HG03378 (cell line): ENCODE measurements at regions not wholly inside any gene's neighbourhood (a gene's known extent, or its start where the extent isn't known, plus 50 kb on each side); places are given as distances from the start of the nearest gene placed in this dataset.
"Not testable (repeated sequence)": the region's sequence is repeated elsewhere in the genome, so short reads cannot be mapped to it uniquely, and the experiment has no call there.

Experiments used
- ATAC-seq: cut with Tn5 transposase; IDR thresholded peaks from one replicate; pipeline ENCODE4 v1.9.1; 2021; ENCODE audit warnings: mild to moderate bottlenecking, moderate library complexity; ENCODE audit not compliant: unreplicated experiment

DNA sequence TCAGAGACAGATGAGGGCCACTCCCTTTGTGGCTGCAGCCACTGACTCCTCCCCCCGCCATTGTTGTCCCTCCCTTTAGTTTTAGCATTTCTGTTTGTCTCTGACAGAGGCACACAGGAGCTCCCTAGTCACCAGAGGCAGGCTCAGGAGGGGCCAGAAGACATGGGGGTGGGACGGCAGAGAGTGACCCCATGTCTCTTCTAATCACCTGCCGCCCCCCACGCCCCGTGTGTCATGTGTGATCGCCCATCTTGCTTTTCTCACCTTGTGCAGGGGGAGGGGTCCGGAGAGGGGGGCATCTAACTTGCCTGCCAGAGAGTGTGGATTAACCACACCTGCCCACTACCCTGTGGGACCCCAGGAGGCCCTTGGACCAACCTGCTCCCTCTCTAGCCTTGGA is 246.7 kb upstream of the TP53TG3C start:
- not testable (repeated sequence) for ATAC-seq

DNA sequence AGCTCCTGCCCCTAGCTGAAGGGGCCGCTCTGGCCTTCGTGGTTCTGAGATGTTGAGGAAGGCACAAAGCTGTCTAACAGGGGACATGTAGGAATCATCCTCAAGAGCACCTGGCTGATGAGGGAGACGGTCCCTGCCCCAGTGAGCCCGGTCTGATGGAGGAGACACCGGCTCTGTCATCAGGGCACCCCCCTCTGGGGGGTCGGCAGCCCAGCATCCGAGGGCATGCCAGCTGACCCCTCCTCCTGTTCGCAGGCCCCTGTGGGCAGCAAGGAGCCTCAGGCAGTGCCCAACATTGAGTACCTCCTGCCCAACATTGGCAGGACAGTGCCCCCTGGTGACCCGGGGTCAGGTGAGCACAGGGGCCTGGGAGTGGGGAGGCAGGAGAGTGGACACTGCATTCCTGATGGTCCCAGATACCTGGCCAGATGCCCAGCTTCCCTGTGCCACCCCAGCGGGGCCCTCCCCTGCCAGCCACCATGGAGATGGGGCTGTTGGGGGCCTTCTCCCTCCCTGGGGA is 247.9 kb upstream of the TP53TG3C start:
- ATAC-seq = not testable (repeated sequence)

DNA sequence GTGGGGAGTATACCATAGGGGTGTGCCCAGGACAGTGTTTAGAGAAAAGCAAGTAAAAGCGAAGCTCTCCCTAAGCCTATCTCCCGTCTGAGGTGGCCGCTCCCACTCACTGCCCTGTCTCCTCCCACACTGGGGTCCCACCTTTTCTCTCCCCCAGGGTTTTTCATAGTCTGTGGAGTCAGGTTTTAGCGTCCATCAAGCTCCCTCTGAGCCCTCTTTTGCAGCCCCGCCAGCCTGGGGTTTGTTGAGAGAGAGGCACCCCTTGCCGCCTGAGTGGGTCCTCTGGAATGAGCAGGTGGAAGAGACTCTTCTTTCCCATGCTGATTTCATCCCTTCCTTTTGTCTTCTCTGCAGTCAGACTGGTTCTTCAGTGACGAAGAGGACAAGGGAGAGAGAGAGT is 248.7 kb upstream of the TP53TG3C start:
- ATAC-seq = not testable (repeated sequence)

DNA sequence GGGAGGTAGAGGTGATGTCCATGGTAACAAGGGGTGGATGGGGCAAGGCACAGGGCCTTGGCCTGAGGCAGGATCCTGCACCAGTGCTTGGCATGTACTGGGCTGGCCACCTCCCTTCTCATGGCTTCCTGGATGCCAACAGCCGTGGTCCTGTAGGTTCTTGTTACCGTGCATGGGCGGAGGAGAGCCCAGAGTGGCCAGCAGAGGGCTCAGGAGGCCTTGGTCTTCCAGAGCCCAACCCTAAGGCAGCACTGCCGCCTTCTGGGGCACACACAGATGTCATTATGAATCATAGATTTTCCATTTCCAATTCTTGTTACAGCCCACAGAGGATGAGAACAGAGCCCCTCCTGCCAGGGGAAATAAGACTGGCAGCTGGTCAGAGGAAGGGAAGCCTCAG is 254.2 kb upstream of the TP53TG3C start:
- not testable (repeated sequence) for ATAC-seq

DNA sequence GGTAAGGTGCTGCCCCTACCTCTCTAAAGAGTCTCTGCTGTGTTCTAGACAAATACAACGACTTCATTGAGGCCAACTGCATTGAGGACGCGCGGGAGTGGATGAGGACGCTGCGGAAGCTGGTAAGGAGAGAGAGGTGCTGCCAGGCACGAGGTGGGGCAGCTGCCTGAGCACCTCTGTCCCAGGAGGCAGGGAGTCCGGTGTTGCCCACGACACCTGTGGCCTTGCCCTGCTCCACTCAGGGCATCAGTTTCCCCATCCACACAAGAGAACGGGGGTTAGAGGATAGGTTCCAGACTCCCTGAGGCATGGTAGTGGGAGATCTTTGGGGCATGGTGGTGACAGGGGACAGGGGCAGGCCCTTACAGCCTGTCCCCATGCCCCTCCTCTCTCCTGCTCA is 256.1 kb upstream of the TP53TG3C start:
- ATAC-seq = not testable (repeated sequence)

DNA sequence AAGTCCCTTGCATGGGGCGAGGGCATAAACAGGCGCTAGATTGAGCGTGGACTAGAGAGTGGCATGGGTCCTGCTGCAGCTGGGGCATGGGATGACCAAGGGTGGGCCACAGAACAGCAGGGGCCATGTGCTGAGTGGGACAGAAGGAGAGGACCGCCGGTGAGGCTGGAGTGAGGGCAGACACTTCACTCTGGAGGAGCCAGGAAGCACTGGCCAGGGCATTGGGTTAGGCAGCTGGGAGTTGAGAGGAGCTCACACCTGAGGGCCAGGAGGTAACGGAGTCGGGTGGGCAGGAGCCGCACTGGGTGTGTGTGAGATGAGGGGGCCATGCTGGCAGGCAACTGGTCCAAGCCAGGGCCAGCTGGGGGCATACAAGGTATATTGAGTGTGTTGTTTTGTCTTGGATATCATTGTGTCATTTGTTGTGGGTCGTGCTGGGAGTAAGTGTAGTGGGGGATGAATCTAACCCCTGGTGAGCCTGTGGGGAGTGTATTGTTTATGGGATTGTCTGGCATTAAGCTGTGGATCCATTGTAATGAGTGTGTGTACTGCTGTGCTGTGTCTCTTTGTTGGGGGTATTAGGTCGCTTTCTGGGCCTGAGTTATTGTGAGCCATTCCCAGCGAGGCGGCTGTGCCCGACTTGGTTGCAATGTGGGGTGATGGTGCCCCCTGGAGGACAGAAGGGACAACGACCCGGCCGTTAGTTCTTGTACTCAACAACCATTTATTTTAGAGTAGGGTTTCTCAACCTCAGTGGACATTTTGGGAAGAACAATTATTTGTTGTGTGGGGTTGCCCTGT is 256.5 kb upstream of the TP53TG3 start:
- ATAC-seq = peak; percentile 41

DNA sequence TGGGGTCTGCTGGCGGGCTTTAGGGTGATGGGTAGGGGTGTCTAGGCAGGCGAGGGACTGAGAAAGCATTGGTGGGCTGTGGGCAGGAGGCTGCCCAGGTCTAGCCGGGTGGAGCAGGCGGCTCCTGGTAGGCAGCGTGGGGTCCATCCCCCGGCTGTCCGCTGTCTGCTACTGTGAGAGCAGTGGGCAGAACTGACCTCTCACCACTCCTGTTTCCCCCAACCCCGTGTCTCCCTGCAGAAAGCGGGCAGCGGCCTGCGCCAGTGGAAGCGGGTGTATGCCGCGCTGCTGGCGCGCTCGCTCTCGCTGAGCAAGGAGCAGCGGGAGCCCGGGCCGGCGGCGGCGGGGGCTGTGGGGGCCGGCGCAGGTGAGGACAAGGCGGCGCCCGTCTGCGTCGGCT is 249.2 kb upstream of the TP53TG3 start:
- ATAC-seq = not testable (repeated sequence)

DNA sequence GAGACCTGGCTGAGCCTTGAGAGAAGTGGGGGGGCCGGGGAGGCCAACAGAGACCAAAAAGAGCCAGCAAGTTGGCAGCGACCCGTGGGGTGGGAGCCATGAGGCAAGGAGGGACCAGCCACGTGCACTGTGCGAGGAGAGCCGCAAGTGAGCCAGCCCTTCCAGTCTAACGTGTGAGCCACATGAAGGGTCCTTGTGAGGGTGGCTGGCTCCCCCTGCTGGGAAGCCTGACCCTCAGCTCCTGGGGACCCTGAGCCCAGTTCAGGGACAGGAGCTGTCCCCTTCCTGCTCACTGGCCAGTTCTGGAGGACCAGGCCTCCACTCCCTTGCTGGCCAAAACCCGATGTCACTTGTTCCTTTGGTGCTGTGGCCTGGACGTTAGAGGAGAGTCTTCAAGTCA is 246.6 kb upstream of the TP53TG3 start:
- ATAC-seq = not testable (repeated sequence)

DNA sequence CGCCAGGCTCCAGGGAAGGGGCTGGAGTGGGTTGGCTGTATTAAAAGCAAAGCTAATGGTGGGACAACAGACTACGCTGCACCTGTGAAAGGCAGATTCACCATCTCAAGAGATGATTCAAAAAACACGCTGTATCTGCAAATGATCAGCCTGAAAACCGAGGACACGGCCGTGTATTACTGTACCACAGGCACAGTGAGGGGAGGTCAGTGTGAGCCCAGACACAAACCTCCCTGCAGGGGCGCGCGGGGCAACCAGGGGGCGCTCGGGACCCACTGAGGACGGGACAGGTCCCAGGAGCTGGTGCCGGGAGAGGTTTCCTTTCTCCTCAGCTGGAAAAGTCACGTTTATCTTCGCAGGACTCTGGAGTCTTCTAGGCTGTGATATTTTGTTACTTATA is 239.4 kb upstream of the TP53TG3 start:
- not testable (repeated sequence) for ATAC-seq

DNA sequence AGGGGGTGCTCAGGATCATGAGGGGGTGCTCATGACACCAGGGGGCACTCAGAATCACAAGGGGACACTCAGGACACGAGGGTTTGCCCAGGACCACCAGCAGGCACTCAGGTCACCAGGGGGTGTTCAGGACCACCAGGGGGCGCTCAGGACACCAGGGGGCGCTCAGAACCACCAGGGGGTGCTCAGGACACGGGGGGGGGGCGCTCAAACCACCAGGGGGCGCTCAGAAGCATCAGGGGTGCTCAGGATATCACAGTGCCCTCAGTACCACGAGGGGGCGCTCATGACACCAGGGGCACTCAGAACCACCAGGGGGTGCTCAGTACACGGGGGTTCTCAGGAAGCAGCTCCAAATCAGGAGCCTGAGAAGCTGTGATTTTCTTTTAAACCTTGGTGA is 221.8 kb upstream of the TP53TG3 start:
- ATAC-seq = not testable (repeated sequence)

DNA sequence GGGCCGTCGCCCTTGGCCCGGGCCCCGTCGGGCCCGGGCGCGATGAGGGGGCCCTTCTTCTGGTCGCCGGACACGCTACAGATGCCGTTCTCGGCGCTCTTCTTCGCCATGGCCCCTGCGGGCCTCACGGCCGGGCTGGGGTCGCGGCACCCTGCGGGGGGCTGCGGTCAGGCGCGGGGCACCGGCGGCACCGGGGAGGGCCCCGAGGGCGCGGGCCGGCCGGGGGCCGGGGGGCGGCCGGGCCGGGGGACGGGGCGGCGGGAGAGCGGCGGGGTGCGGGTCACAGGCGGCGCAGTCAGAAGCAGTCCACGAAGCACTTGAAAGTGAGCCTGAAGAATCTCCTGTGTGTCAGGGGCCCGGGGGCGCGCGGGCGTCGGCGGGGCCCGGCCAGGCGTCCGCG is 209.4 kb upstream of the TP53TG3 start:
- ATAC-seq = not testable (repeated sequence)

DNA sequence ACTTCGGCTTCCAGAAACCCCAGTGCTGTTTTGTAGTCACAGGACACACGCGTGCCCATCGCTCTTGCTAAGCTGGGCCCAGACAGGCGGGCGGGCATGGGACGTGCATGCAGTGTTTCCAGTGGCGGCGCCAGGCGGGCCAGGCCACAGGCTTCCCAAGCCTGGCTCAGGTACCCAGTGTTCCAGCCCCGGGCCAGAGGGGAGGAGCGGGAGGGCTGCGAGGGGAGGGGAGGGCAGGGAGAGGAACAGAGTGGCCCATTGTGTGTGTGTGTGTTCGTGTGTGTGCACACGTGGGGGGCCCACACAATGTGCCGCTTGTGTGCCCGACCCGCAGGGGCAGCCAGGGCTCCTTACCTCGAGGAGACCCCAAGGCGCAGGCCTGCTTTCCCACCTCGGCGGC is 208.6 kb upstream of the TP53TG3 start:
- not testable (repeated sequence) for ATAC-seq

DNA sequence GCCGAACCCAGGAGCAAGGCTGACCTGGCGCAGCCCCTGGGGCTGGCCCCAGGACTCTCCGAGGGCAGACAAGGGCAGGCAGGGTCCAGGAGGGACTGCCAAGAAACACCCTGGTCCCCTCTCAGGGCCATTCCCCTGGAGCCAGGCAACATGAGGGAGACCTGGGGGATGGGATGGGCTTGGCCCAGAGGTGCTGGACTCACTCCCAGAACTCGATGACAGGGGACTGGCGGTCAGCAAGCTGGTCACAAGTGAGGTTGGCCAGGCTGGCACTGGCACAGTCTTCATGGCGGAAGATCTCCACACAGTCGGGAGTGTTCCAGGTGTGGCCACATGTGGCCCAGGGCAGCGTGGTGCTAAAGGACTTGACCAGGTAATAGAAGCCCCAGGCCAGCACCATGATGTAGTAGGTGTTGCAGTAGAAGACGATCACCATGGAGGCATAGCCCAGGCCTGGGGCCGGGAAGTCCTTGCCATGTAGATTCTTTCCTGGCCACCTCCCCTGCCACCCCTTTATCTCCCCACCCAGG is 206.4 kb upstream of the TP53TG3 start:
- ATAC-seq = not testable (repeated sequence)

DNA sequence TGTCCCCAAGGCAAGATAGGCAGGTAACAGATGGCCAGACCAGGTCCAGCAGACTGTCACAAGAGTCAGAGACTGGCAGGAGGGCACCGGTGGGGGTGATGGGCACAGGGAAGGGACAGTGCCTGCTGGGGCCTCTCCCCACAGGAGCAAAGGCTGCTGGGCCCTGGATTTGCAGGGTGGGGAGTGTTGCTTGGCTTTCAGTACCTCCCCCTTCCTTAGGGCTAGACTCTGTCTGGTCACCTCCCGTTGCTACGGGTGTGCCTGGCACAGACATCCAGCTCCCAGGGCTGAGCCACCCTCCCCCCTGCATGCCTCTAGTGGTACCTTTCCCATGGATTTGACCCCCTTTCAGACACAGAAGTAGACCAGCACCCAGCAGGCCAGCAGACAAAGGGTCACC is 205.7 kb upstream of the TP53TG3 start:
- not testable (repeated sequence) for ATAC-seq

DNA sequence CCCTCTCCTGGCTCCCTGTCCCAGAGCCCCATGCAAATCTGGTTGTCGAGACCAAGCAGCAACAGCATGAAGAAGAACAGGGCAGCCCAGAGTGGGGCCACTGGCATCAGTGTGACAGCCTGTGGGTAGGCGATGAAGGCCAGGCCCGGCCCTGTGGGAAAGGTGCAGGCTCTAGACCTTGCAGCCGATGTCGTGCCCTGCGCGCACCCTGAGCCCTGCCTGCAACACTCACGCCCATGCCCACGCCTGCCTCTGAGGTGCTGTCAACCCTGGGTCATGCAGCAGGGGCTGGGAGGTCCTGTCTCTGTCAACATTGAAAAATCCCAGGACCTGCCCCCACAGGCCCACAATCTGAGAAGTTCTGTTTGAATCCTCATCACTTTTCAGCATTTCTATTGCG is 204.0 kb upstream of the TP53TG3 start:
- ATAC-seq = not testable (repeated sequence)

DNA sequence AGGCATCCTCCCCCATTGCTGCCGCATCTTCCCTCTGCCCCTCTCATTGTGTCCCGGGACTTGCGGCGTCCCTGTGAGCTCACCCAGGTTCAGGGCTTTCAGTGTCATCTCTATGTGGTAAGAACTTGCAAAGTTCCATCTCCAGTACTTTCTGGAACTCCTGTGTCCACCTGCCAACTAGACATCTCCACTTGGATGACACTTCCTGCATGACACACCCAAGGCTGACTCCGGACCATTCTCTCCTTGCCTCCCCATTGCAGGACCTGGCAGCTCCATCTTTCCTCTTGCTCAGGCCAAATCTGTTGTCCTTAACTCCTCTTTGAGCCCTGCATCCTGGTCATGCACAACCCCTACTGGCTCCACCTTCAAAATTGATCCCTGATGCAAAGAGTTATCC is 200.8 kb upstream of the TP53TG3 start:
- ATAC-seq = not testable (repeated sequence)

DNA sequence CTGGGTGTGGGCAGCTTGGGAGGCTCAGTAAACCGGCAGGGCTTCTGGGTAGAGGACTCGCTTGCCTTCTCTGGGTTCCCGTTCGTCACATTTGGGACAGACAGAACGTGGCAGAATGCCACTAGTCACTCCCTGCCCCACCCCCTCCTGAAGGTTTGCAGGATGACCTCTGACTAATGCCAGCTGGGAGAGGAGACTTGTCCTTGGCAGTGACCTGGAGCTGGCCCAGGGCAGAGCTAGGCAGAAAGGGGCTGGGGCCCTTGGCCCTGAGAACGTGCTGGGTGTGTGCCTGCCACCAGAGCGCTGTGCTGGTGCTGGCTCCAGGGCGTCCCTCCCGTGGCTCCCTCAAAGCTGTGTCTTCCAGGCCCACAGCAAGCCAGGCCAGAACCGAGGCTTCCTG is 197.8 kb upstream of the TP53TG3 start:
- ATAC-seq = not testable (repeated sequence)

DNA sequence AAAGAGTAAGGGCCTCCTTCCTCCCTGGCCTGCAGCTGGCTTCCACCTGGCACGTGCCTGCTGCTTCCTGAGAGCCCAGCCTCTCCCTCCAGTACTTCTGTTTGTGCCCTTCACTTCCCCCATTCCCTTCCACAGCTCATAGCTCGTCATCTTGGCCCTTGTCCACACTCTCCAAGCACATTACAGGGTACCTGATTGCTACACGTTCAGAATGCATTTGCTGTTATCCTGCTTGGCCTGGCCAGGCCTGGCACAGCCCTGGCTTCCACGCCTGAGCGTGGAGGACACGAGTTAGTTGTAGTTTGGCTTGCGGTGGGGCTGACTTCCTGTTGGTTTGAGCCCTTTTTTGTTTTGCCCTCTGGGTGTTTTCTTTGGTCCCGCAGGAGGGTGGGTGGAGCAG is 197.2 kb upstream of the TP53TG3 start:
- not testable (repeated sequence) for ATAC-seq

DNA sequence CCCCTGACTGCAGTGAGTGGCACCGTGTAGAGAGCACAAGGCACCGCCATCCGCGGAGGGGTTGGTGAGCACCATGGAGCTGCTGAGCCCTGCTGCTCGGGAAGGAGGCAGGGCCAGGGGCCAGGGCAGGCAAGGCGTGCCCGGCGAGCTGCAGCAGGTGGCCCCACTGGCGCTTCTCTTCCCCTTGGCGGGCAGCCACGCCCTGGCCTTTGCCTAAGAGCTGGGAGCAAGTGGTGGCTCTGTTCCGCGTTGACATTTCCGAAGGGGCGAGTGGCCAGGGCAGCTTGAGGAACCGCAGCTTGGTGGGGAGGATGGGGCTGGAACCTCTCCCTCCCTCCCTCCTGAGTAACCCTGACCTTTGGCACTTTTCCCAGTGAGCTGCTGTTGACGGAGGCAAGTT is 194.7 kb upstream of the TP53TG3 start:
- not testable (repeated sequence) for ATAC-seq

DNA sequence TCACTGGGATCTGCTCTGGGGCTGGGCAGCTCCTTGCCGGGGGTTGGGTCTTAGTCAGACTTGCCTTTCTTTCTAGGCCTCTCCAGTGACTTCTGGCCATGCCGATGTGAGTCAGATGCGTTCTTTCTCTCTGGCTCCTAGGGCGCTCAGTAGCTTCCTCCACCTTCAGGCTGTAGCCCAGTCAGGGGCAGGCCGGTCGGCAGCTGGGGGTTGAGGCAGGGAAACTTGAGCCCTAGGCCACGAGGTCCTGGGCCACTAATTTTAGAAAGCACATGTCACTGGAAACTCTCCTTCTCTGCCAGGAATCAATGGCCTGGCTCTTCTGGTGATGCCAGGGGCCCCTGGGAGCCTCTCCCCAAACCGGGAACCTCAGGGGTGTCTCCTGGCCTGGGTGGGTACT is 192.4 kb upstream of the TP53TG3 start:
- ATAC-seq = not testable (repeated sequence)

DNA sequence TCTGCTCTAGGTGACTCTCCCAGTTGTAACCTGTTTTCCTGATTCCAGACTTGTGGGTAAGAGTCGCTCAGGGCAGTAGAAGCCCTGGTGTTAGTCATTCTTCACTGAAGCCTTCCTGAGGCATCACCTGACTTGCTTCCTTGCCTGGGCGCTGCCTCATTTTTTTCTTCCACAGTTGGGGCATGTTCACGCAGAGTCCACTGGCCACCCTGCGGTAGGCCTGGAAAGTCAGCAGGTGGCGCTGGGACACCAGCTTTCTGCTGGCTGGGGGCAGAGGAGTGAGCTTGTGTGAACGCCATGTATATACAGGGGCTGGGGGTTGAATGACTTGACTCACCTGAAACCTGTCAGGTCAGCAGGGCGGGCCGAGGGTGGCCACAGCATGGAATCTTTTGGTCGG is 189.3 kb upstream of the TP53TG3 start:
- not testable (repeated sequence) for ATAC-seq

DNA sequence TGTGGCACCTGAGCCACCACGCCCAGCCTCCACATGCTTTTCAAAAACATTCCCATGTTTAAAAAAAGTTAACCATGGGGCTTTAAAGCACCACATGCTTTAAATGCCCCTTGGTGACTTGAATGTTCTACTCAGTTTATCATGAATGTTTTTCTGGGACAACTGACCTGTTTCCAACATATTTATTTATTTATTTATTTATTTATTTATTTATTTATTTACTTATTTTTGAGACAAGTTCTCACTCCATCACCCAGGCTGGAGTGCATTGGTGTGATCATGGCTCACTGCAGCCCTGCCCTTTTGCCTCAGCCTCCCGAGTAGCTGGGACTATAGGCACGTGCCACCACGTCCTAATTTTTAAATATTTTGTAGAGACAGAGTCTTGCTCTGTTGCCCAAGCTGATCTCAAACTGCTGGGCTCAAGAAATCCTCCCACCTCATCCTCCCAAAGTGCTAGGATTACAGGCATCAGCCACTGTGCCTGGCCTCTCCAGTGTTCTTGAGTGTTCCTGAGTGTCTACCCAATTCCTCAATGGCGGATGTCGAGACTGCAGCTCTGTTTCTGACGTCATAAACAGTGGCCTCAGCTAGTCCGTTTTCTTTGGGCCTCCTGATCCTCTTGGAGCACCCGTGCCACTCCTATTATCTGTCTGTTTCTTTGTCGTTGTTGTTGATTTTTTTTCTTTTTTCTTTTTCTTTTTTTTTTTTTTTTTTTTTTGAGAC is 185.7 kb upstream of the TP53TG3 start:
- not testable (repeated sequence) for ATAC-seq
